DMS53 treated with DMSO at 0.1 percent for 48 hours (cell line): ENCODE measurements at regions not wholly inside any gene's neighbourhood (a gene's known extent, or its start where the extent isn't known, plus 50 kb on each side); places are given as distances from the start of the nearest gene placed in this dataset.

Source experiments
- DNase-seq: peaks from one replicate; lab custom pipeline; 2025; ENCODE audit not compliant: unreplicated experiment; lab: John Stamatoyannopoulos, UW

- DNase-seq = no peak
These were observed 49.8 kb upstream of the AGPS start for GRCh38 chr2:177342736-177343135.
